Muscle of leg (tissue), 3 donors: ENCODE measurements at regions not wholly inside any gene's neighbourhood (a gene's known extent, or its start where the extent isn't known, plus 50 kb on each side); places are given as distances from the start of the nearest gene placed in this dataset.

Experiments
- DNase-seq: peaks from one replicate; pipeline ENCODE4 v3.0.0; 2013
- H3K27ac ChIP-seq: one replicate; pipeline ENCODE4 v1.5.1; 2013; ENCODE audit warnings: mild to moderate bottlenecking, low read length, control low read depth
- H3K27me3 ChIP-seq: one replicate; pipeline ENCODE4 v1.6.1; 2013; ENCODE audit warnings: low read length; ENCODE audit not compliant: control insufficient read depth, insufficient read depth
- H3K36me3 ChIP-seq: one replicate; pipeline ENCODE4 v1.6.1; 2013; ENCODE audit warnings: low read length; ENCODE audit not compliant: control insufficient read depth, insufficient read depth
- H3K4me1 ChIP-seq: one replicate; pipeline ENCODE4 v1.6.1; 2013; ENCODE audit warnings: low read length; ENCODE audit not compliant: control insufficient read depth, insufficient read depth
- H3K4me3 ChIP-seq: one replicate; pipeline ENCODE4 v1.5.1; 2013; ENCODE audit warnings: low read length, control low read depth
- H3K9me3 ChIP-seq: replicated peaks from 2 replicates; pipeline ENCODE4 v1.6.1; 2013; ENCODE audit warnings: low read depth, low read length; ENCODE audit not compliant: control insufficient read depth
- WGBS: methylation state at CpG from one replicate; pipeline ENCODE4 v1.1.5; 2013; ENCODE audit warnings: missing lambda C conversion rate; ENCODE audit not compliant: insufficient coverage; 5-methylcytosine and 5-hydroxymethylcytosine counted together

DNA sequence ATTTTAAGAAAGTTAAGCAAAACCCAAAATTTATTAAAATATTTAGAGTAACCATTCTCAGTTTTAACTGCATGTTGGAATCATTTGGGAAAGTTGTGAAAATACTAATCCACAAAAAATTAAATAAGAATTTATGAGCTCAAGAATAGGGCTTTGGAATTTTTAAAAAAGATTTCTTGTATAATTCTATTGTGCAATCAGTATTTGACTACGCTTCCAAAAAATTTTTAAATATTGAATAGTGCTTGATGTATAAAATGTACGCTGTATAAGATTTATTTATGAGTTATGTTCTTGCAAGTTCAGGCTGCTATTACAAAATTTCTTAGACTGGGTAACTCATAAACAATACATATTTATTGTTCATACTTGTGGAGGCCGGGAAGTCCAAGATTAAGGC lies 571.7 kb downstream of the MMUT start:
- DNase-seq: no peak
- H3K27me3 ChIP-seq: no peaks in the 10 kb centered on the region
- H3K9me3 ChIP-seq: no peaks in the 10 kb centered on the region
- no peaks in the 10 kb centered on the region for H3K36me3 ChIP-seq
- WGBS: no CpG with 5 or more reads among the region's 3 CpGs
- no peaks in the 10 kb centered on the region for H3K4me1 ChIP-seq
- H3K27ac ChIP-seq: no peak overlapping the region
- no peak overlapping the region for H3K4me3 ChIP-seq

GRCh38 chr6:48889429-48889828 lies 573.6 kb downstream of the MMUT start:
- H3K36me3 ChIP-seq: no peaks in the 10 kb centered on the region
- no peaks in the 10 kb centered on the region for H3K27me3 ChIP-seq
- no peak overlapping the region for H3K4me3 ChIP-seq
- no CpG with 5 or more reads among the region's 2 CpGs for WGBS
- DNase-seq: no peak
- no peak overlapping the region for H3K27ac ChIP-seq
- H3K9me3 ChIP-seq: no peaks in the 10 kb centered on the region
- no peaks in the 10 kb centered on the region for H3K4me1 ChIP-seq

DNA sequence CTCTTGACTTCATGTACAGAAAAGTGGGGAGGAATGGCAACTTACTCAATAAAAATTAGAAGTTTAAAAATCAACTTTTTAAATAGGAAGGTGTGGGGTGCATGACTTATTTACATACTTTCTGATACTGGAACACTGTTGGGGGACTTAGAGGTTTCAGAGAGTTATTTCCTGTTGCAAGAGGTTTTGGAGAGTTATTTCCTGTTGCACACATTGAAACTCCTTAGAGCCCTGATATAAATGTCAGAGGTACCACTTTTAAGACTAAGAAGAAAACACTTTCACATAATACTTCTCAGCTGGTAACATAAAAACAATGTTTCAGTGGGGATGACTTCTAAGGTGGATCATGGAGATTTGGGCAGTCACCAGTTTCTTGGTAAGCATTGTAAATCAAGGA lies 579.9 kb downstream of the MMUT start:
- Histone ChIP-seq H3K9me3 (no peaks in the 10 kb centered on the region), H3K4me1 (no peaks in the 10 kb centered on the region), H3K4me3 (no peak overlapping the region), H3K27ac (no peak overlapping the region), H3K36me3 (no peaks in the 10 kb centered on the region), H3K27me3 (no peaks in the 10 kb centered on the region)
- DNase-seq: no peak

DNA sequence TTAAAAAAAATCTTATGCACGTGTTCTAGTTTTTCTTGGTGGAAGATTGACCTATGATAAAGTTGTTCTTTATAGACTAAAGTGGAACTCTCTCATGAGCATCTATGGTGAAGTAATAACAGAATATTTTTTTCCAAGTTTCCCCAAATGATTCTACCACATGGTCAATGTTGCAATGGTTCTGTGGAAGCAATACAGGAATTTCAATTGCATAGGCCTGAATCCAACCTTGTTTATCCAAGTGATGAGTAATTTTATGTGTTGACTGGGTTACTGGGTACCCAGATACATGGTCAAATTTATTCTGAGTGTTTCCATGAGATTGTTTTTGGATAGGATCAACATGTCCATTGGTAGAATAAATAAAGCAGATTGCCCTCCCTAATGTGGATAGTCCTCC lies 581.5 kb downstream of the MMUT start:
- no peak for DNase-seq

DNA sequence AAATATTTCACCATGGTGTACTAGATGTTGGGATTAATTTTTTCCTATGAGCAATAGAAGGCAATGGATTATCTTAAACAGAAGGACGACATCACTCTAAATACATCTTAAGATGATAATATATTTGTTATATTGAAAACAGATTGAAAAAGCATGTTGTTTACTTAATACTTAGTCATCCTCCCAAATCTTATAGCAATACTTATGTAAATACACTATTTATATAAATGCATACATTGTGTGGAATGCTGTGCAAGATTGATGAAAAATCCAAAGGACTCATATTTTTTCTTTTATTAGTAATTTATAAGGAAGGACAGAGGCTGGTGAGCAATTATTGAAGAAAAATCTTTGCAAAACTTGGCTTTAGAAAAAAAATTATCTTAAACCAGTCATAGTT lies 593.5 kb downstream of the MMUT start:
- Histone ChIP-seq H3K4me3 (no peak overlapping the region), H3K36me3 (no peaks in the 10 kb centered on the region), H3K4me1 (no peaks in the 10 kb centered on the region), H3K27ac (no peak overlapping the region), H3K9me3 (no peaks in the 10 kb centered on the region), H3K27me3 (no peaks in the 10 kb centered on the region)
- no CpG with 5 or more reads among the region's 1 CpG for WGBS
- no peak for DNase-seq

More for the DNA sequence above, 581.5 kb downstream of the MMUT start:
- Histone ChIP-seq H3K4me1 (no peaks in the 10 kb centered on the region), H3K27ac (no peak overlapping the region), H3K36me3 (no peaks in the 10 kb centered on the region), H3K9me3 (no peaks in the 10 kb centered on the region), H3K27me3 (no peaks in the 10 kb centered on the region), H3K4me3 (no peak overlapping the region)
- no CpG with 5 or more reads among the region's 1 CpG for WGBS

DNA sequence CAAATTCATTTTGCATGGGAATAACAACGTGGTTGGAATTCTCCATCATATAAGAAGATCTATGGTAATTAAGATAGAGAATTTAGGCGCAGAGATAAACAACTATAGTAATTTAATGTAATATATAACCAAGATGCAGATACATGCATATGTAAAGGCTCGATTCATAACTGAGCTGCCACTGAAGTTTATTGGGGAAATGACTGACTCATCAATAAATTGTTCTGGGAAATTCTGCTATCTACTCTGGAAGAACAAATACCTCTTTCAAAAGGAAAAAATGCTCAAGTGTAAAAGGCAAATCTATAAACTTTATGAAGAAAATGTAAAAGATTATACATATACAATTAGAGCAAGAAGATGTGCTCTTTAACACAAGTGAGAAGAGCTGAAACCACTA lies 596.4 kb downstream of the MMUT start:
- Histone ChIP-seq H3K27ac (no peak overlapping the region), H3K4me1 (no peaks in the 10 kb centered on the region), H3K27me3 (no peaks in the 10 kb centered on the region), H3K9me3 (no peaks in the 10 kb centered on the region), H3K36me3 (no peaks in the 10 kb centered on the region), H3K4me3 (no peak overlapping the region)
- no peak for DNase-seq
- WGBS: no CpG with 5 or more reads among the region's 3 CpGs

DNA sequence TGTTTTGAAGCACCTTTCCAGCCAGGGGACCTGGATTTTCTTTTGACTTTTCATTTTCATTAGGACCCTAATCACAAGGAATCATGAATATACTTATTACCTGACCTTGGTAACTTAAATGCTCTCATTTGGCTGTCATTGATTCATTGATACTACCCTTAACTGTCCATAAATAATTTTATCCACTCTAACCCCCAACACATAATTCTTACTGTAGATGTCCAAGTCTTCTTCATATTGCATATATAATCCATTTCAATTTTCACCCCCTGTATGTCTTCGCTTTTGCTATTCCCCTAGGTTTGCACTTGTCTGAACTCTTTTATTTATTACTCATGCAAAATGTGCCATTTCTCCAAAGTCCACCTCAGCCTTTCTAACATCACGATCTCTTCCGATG lies 602.9 kb downstream of the MMUT start:
- WGBS: 63% methylated on average over 3 of the region's 3 CpGs
- H3K9me3 ChIP-seq: no peaks in the 10 kb centered on the region
- H3K27ac ChIP-seq: no peak overlapping the region

GRCh38 chr6:48859562-48860123 lies 603.4 kb downstream of the MMUT start:
- H3K27me3 ChIP-seq: no peaks in the 10 kb centered on the region
- no CpG with 5 or more reads among the region's 2 CpGs for WGBS
- H3K4me1 ChIP-seq: no peaks in the 10 kb centered on the region
- no peak overlapping the region for H3K4me3 ChIP-seq
- H3K9me3 ChIP-seq: no peaks in the 10 kb centered on the region
- H3K36me3 ChIP-seq: no peaks in the 10 kb centered on the region
- DNase-seq: no peak
- H3K27ac ChIP-seq: no peak overlapping the region

More for the DNA sequence above, 602.9 kb downstream of the MMUT start:
- no peak overlapping the region for H3K4me3 ChIP-seq
- H3K36me3 ChIP-seq: no peaks in the 10 kb centered on the region
- H3K27me3 ChIP-seq: no peaks in the 10 kb centered on the region
- no peak for DNase-seq
- H3K4me1 ChIP-seq: no peaks in the 10 kb centered on the region

DNA sequence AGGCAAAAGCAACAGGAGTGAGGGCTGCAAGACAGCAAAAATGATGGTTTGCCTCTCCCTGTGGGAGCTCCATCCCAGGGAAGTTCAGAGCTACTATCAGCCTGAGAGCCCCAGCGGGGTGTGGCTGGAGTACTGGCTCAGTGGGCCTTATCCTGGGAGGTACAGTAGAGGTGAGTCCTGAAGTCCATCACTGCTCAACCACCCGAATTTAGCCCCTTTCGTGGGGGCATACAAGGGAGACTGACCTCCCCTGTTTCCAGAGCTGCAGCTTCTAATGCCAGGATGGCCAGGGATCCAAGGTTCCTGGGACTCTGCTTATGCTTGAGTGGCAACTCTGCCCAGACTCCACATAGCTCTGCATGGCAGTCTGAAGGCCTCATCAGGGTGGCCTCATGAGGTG lies 617.8 kb downstream of the MMUT start:
- 86% methylated on average over 2 of the region's 3 CpGs for WGBS
- Histone ChIP-seq H3K4me1 (no peaks in the 10 kb centered on the region), H3K9me3 (peaks cover 22% of the 10 kb centered on the region), H3K27ac (no peak overlapping the region), H3K36me3 (no peaks in the 10 kb centered on the region), H3K4me3 (no peak overlapping the region), H3K27me3 (no peaks in the 10 kb centered on the region)
- DNase-seq: no peak

GRCh38 chr6:48844696-48845095 lies 618.4 kb downstream of the MMUT start:
- H3K27me3 ChIP-seq: no peaks in the 10 kb centered on the region
- H3K27ac ChIP-seq: no peak overlapping the region
- H3K36me3 ChIP-seq: no peaks in the 10 kb centered on the region
- H3K4me1 ChIP-seq: no peaks in the 10 kb centered on the region
- H3K9me3 ChIP-seq: peaks cover 22% of the 10 kb centered on the region
- H3K4me3 ChIP-seq: no peak overlapping the region
- no peak for DNase-seq
- WGBS: 100% methylated on average over 1 of the region's 2 CpGs

DNA sequence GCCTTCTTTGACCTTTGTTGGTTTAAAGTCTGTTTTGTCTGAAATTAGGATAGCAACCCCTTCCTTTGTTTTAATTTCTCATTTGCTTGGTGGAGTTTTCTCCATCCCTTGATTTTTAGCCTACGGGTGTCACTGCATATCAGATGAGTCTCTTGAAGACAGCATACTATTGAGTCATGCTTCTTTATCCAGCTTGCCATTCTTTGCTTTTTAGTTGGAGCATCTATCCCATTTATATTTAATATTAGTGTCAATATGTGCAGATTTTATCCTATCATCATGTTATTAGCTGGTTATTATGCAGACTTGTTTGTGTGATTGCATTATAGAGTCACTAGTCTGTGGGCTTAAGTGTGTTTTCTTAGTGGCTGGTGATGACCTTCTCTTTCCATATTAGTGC lies 622.2 kb downstream of the MMUT start:
- WGBS: no CpG with 5 or more reads among the region's 1 CpG

More for the DNA sequence above, 622.2 kb downstream of the MMUT start:
- no peaks in the 10 kb centered on the region for H3K36me3 ChIP-seq
- no peaks in the 10 kb centered on the region for H3K4me1 ChIP-seq
- DNase-seq: no peak
- H3K27ac ChIP-seq: no peak overlapping the region
- H3K4me3 ChIP-seq: no peak overlapping the region
- peaks cover 22% of the 10 kb centered on the region for H3K9me3 ChIP-seq
- H3K27me3 ChIP-seq: no peaks in the 10 kb centered on the region
